Tibial nerve (tissue), 4 donors: ENCODE measurements at regions not wholly inside any gene's neighbourhood (a gene's known extent, or its start where the extent isn't known, plus 50 kb on each side); places are given as distances from the start of the nearest gene placed in this dataset.

Source experiments
- DNase-seq, 2 donors: peaks; one replicate each; pipeline ENCODE4 v3.0.0-alpha.2; 2019; ENCODE audit warnings: low spot score in 2 of 2
- H3K27ac ChIP-seq, 4 donors: fragments of 200-600 bp; sonication (generic) in 3 of 4; one replicate each; pipeline ENCODE4 v1.5.1; 2017 to 2019; ENCODE audit warnings: mild to moderate bottlenecking in 1 of 4
- H3K27me3 ChIP-seq, 2 donors: fragments of 200-600 bp; sonication (generic) in 1 of 2; one replicate each; pipeline versions ENCODE4 v1.5.1 to v1.6.0; 2017 to 2019
- H3K36me3 ChIP-seq, 3 donors: fragments of 200-600 bp; sonication (generic); one replicate each; pipeline ENCODE4 v1.5.1; 2018 to 2019
- H3K4me1 ChIP-seq, 4 donors: fragments of 200-600 bp; sonication (generic) in 3 of 4; one replicate each; pipeline ENCODE4 v1.5.1; 2017 to 2019
- H3K4me3 ChIP-seq, 4 donors: fragments of 200-600 bp; sonication (generic) in 3 of 4; one replicate each; pipeline ENCODE4 v1.5.1; 2017 to 2019; ENCODE audit warnings: mild to moderate bottlenecking in 1 of 4, moderate library complexity in 1 of 4
- H3K9me3 ChIP-seq, 4 donors: fragments of 200-600 bp; sonication (generic) in 3 of 4; one replicate each; pipeline ENCODE4 v1.5.1; 2017 to 2019
- EP300 ChIP-seq, 2 donors: sonication (generic); formaldehyde crosslinking; IDR thresholded peaks; one replicate each; pipeline ENCODE4 v1.6.1; 2017; ENCODE audit warnings: antibody characterized with exemption in 2 of 2, mild to moderate bottlenecking in 1 of 2
- POLR2A ChIP-seq, 2 donors: fragments of 450-650 bp; IDR thresholded peaks; one replicate each; pipeline ENCODE4 v1.6.1; 2017; ENCODE audit warnings: antibody characterized with exemption in 2 of 2, mild to moderate bottlenecking in 2 of 2, moderate library complexity in 2 of 2
- WGBS, 2 donors: methylation state at CpG; one replicate each; pipeline ENCODE4 v1.1.5; 2018; 5-methylcytosine and 5-hydroxymethylcytosine counted together
- TF ChIP-seq, protein P1 (sequence below), 5 experiments: fragments of 200-600 bp in 3 of 5; fragments of 450-650 bp in 2 of 5; sonication (generic) in 3 of 5; IDR thresholded peaks; one replicate each; pipeline ENCODE4 v1.5.1; 2016 to 2019; ENCODE audit warnings: antibody characterized with exemption in 5 of 5, mild to moderate bottlenecking in 3 of 5, moderate library complexity in 2 of 5

DNA sequence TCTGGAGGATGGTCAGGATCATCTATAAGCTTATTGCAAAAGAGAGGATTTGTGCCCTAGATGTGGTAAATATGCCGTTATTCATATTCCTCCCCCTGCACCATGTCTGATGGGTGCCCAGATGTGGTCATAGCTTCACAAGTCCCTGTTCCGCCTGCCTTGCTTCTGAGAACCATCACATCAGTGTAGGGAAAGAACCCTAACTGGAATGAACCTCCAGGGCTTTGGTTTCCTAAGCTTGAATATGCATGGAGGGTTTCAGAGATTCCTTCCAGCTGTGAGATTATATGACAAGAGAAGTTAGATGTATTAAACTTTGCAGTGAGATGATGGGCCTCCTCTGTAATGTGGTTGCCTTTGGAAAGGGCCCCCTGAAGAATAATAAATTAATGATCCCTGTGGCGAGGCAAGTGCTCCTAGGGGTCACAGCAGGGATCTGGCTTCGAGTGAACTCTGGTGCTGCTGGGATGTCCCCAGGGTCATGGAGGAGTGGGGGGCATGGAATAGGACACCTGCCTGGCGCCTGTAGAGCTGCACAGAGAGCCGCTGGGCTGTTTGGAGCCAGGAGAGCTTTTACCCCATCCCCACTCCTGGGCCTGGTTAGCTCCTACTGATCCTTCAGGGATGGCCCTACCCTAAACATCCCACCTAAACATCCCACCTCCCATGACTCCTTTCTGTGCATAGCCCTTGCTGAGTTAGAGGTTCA is 56.0 kb upstream of the IRS2 start:
- no peaks in the 10 kb centered on the region for H3K9me3 ChIP-seq
- WGBS, 2 donors: 73 to 80% methylated on average over 4 to 6 of the region's 6 CpGs
- no peaks in the 10 kb centered on the region for H3K36me3 ChIP-seq
- no peak overlapping the region for H3K27ac ChIP-seq
- H3K4me1 ChIP-seq: no peaks in the 10 kb centered on the region
- no peak for DNase-seq
- TF ChIP-seq POLR2A (IDR thresholded peaks at IDR 0.05) (no peak), EP300 (IDR thresholded peaks at IDR 0.05) (no peak)
- TF ChIP-seq, protein P1, sequence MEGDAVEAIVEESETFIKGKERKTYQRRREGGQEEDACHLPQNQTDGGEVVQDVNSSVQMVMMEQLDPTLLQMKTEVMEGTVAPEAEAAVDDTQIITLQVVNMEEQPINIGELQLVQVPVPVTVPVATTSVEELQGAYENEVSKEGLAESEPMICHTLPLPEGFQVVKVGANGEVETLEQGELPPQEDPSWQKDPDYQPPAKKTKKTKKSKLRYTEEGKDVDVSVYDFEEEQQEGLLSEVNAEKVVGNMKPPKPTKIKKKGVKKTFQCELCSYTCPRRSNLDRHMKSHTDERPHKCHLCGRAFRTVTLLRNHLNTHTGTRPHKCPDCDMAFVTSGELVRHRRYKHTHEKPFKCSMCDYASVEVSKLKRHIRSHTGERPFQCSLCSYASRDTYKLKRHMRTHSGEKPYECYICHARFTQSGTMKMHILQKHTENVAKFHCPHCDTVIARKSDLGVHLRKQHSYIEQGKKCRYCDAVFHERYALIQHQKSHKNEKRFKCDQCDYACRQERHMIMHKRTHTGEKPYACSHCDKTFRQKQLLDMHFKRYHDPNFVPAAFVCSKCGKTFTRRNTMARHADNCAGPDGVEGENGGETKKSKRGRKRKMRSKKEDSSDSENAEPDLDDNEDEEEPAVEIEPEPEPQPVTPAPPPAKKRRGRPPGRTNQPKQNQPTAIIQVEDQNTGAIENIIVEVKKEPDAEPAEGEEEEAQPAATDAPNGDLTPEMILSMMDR (IDR thresholded peaks at IDR 0.05): no peak
- no peak overlapping the region for H3K4me3 ChIP-seq
- H3K27me3 ChIP-seq: no peaks in the 10 kb centered on the region

DNA sequence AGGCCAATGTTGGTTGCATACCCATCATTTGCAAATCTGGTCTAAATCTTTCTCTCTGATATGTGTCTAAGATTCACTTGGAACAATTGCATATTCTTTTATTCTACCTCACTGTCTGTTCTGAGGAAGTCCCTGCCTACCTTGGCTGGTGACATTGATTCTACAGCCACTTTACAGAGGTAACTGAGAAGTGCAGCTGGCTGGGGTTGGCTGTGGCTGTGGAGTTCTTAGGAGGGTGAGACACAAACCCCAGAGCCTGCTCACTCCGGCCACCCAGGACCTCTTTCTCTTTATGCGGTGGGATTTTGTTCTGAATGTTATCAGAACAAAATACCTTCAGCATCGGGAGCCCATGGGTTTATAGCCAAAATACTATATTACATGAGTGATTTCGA is 54.5 kb upstream of the IRS2 start:
- no peak for TF ChIP-seq EP300 (IDR thresholded peaks at IDR 0.05)
- no peak for TF ChIP-seq POLR2A (IDR thresholded peaks at IDR 0.05)
- TF ChIP-seq, protein P1 (IDR thresholded peaks at IDR 0.05): no peak
- no peak for DNase-seq
- H3K27ac ChIP-seq: no peak overlapping the region
- no peaks in the 10 kb centered on the region for H3K27me3 ChIP-seq
- H3K9me3 ChIP-seq: no peaks in the 10 kb centered on the region
- H3K4me1 ChIP-seq: no peaks in the 10 kb centered on the region
- 92 to 96% methylated on average over 4 of the region's 4 CpGs for WGBS, 2 donors
- no peak overlapping the region for H3K4me3 ChIP-seq
- no peaks in the 10 kb centered on the region for H3K36me3 ChIP-seq

DNA sequence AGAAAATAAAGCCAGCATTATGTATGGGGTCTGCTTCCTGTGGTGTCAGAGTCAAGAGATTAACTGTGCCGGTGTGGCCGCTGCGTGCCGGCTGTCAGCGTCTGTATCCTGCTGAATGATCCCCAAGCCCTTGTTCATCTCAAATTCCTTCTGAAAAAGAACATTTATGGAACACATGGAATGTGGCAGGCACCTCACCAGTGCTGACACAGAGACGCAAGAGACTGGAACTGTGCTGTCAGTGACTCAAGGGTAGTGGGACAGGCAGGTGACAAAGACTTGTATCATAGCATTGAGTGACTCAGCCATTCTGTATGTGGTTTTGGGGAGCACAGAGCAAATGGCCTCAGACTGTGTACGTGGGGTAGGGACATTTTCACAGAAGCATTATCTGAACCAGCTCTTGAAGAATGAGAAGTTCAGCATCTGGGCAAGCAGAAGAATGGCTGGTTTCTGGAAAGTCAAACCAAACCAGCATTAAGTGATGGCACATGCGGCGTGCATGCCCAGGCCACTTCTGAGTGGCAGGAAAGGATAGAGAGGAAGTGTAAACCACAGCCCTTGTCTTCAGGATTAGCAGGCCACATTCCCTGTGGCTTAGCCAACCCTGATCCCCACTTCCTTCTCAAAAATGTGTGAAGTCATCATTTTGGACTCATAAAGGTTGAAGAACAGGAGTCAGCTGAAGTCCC is 54.0 kb upstream of the IRS2 start:
- Histone ChIP-seq H3K4me3 (no peak overlapping the region), H3K27me3 (no peaks in the 10 kb centered on the region), H3K27ac (no peak overlapping the region), H3K36me3 (no peaks in the 10 kb centered on the region), H3K9me3 (no peaks in the 10 kb centered on the region), H3K4me1 (no peaks in the 10 kb centered on the region)
- 32 to 42% methylated on average over 9 of the region's 9 CpGs for WGBS, 2 donors
- TF ChIP-seq EP300 (IDR thresholded peaks at IDR 0.05) (no peak), POLR2A (IDR thresholded peaks at IDR 0.05) (no peak)
- TF ChIP-seq, protein P1 (IDR thresholded peaks at IDR 0.05): no peak
- no peak for DNase-seq

DNA sequence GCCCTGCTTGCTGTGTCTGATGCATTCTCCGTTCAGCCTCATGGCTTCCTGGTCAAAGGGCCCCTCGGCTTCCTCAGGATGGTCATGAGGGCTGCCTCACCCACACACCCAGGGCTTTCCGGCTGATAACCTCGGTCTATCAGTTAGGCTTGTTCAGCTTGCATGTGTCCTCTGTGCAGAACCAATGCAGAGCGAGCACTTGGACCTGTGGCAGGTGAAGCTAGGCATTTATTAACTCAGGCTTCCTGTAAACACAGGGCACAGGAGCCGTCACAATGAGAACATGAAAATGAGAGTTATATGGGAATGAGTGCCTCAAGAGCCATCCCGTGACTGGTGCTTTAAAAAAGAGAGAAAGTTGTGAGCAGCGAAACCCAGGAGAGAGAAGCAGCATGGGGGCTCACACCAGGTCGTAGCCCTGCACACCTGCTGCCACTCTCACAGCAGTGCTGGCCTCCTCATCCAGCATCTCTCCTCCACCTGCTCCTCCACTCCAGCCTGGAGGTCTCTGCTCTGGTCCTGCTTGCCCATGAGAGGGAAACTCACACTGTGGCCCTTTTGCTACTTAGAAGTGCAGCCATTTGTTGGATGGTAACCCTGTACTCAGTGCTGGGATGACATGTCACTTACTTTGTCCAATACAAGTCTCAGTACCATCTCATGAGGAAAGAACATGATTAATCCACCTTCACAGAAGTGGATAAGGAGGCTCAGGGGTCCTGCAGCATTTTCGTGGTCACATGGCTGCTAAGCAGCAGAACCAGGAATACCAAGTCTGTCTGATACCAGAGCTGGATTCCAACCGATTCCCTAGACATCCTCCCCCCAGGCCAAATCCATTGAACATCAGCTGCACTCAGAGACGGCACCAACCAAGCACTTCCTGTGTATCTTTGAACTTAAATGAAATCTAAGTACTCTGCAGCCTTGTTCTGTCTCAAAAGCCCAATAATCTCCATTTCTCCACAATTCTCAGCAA is 50.5 kb upstream of the IRS2 start:
- H3K27me3 ChIP-seq: no peaks in the 10 kb centered on the region
- TF ChIP-seq, protein P1 (IDR thresholded peaks at IDR 0.05): no peak
- no peak for TF ChIP-seq POLR2A (IDR thresholded peaks at IDR 0.05)
- no peak for TF ChIP-seq EP300 (IDR thresholded peaks at IDR 0.05)
- no peak for DNase-seq
- 77 to 81% methylated on average over 12 of the region's 12 CpGs for WGBS, 2 donors
- no peaks in the 10 kb centered on the region for H3K4me1 ChIP-seq
- H3K4me3 ChIP-seq: no peak overlapping the region
- no peaks in the 10 kb centered on the region for H3K36me3 ChIP-seq
- no peak overlapping the region for H3K27ac ChIP-seq
- no peaks in the 10 kb centered on the region for H3K9me3 ChIP-seq
